GM12872 (cell line): ENCODE measurements at regions not wholly inside any gene's neighbourhood (a gene's known extent, or its start where the extent isn't known, plus 50 kb on each side); places are given as distances from the start of the nearest gene placed in this dataset.

ENCODE experiments used
- CTCF ChIP-seq: IDR thresholded peaks from 3 replicates; pipeline ENCODE4 v1.5.1; 2011; ENCODE audit warnings: low read depth, mild to moderate bottlenecking, low read length, moderate library complexity; ENCODE audit not compliant: insufficient read depth

- no peak for TF ChIP-seq CTCF
These were observed 350.0 kb upstream of the POU3F1 start for GRCh38 chr1:38396606-38397005.

- no peak for TF ChIP-seq CTCF
These were observed 347.7 kb upstream of the POU3F1 start for GRCh38 chr1:38394303-38394702.

- no peak for TF ChIP-seq CTCF
These were observed 346.3 kb upstream of the POU3F1 start for GRCh38 chr1:38392861-38393260.

GRCh38 chr1:38381256-38381655 lies 334.7 kb upstream of the POU3F1 start:
- no peak for TF ChIP-seq CTCF

GRCh38 chr1:38376577-38376976 lies 330.0 kb upstream of the POU3F1 start:
- no peak for TF ChIP-seq CTCF

- no peak for TF ChIP-seq CTCF
These were observed 328.4 kb upstream of the POU3F1 start for GRCh38 chr1:38375035-38375434.

- no peak for TF ChIP-seq CTCF
These were observed 324.9 kb upstream of the POU3F1 start for GRCh38 chr1:38371505-38371844.
